Stimulated activated CD8-positive, alpha-beta memory T cell treated with anti-CD3 and anti-CD28 coated beads, Interleukin-7, amount 100 ng/mL, for 48 hours (primary cell): ENCODE measurements at regions not wholly inside any gene's neighbourhood (a gene's known extent, or its start where the extent isn't known, plus 50 kb on each side); places are given as distances from the start of the nearest gene placed in this dataset.

Source experiments
- DNase-seq, 2 donors: peaks; one replicate each; pipeline ENCODE4 v3.0.0-alpha.2; 2020; ENCODE audit warnings: low read depth in 1 of 2; ENCODE audit errors: extremely low read depth in 1 of 2

GRCh38 chr13:51518827-51519226 is 65.4 kb upstream of the WDFY2 start:
- DNase-seq = peak in 1 of 2 donors; percentile 36

GRCh38 chr13:51519771-51520216 is 64.5 kb upstream of the WDFY2 start:
- DNase-seq = no peak

- no peak for DNase-seq
These were observed 63.7 kb upstream of the WDFY2 start for GRCh38 chr13:51520524-51520923.

DNA sequence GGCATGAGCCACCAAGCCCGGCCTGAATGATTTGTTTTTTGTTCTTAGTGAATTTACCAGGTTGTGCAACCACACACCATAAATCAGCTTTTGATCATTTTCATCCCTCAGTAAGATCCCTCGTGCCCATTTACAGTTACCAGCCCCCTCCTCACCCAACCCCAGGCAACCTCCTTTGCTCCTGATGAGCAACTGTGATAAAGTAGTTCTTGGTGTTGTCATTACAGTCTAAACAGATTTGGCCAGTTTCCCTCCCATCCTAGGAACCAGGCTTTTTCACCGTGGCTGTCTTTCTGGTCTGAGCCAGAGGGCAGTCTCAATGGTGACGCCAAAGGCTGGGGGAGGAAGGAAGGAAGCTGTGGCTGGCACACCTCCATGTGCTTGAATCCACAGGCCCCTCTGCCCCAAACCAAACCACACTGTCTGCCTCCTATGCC is 61.2 kb upstream of the WDFY2 start:
- DNase-seq = peak; percentile 13 to 21

GRCh38 chr13:51524312-51524711 is 60.0 kb upstream of the WDFY2 start:
- DNase-seq = no peak

- DNase-seq = no peak
These were observed 59.3 kb upstream of the WDFY2 start for GRCh38 chr13:51524829-51525566.

DNA sequence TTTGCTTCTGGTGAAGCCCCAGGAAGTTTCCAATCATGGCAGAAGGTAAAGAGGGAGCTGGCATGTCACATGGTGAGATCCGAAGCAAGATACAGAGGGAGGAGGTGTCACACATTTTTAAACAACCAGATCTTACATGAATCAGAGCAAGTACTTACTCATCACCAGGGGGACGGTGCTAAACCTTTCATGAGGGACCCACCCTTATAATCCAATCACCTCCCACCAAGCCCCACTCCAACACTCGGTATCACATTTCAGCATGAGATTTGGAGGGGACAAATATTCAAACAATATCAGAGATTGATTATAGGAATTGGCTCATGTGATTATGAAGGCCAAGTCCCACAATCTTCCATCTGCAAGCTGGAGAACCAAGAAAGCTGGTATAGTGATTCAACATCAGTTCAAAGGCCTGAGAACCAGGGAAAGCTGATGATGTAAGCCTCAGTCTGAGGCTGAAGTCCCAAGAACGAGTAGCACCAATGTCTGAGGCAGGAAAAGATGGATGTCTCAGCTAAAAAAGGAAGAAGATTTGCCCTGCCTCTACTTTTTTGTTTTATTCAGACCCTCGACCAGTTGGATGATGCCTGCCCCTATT is 58.6 kb upstream of the WDFY2 start:
- no peak for DNase-seq

DNA sequence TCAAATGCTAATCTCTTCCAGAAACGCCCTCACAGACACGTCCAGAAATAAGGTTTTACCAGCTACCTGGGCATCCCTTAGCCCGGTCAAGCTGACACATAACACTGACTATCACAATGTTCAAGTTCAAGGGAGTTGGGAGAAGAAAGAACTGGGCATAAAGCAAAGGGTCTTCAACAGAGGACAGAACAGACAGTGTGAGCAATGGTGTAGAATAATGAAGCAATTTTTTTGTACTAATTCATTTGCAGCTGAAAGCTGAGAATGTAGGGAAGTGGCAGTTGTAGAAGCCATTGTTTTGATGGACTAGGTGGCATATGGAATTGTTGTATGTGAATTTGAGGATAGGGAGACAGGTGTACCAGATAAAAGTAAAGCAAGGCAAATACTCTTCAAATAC is 58.1 kb upstream of the WDFY2 start:
- no peak for DNase-seq

DNA sequence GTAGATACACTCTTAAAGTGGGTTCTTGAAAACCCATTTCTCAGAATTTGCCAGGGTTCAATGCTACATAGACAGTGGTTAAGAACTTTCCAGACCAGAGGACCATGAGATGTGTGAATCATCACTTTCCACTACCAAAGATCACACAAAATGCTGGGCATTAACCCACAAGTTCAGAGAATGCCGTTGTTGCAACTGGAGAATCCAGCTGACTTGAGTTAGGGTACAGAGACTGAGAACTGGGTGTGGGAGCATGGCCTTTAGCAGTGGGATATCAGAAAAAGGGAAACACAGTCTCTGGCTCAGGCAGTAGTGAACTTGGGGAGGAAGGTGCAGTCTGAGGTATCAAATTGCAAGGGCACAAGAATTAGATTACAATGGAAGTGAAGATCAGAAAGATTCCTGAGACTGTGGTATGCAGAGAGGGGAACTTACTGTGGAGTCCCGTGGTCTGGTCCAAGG is 51.5 kb upstream of the WDFY2 start:
- no peak for DNase-seq

DNA sequence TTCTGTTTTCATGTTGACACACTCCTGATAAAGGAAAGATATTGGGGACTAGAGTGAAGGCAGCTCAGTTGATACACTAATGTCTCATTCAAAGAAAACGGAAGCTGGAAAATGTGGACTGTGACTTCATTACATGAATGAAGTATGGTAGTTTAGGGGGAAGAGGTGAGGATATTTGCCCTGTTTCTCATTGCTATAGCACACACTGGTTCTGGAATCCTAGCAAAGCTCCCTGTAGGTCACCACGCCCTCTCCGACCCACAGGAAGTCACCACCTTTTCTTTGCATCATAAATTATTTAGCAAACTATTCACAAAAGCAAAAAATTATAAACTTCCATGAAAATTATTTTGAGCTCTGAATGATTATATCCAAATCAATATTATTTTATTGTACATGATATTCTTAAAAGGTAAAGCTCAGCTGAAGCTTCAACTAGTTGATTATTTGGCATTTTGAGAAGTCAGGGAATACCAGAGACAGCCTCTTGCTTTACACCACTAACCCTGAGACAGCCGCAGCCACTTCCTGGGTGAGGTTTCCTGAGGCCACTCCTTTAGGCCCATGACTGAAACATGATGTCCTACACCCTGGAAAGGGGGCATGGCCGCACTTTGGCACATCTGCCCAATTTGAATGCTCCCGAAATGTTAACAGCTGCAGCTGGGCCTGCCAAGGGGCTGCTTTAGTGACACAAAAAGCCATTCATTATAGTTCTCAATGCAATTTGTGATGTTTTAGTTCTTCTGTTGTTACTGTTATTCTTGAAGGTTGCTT is 50.0 kb upstream of the WDFY2 start:
- DNase-seq = no peak
